Lower leg skin (tissue), 3 donors: ENCODE measurements at regions not wholly inside any gene's neighbourhood (a gene's known extent, or its start where the extent isn't known, plus 50 kb on each side); places are given as distances from the start of the nearest gene placed in this dataset.

Experiments
- POLR2A ChIP-seq, 2 donors: fragments of 450-650 bp; IDR thresholded peaks; one replicate each; pipeline ENCODE4 v1.6.1; 2016 to 2017; ENCODE audit warnings: antibody characterized with exemption in 2 of 2, mild to moderate bottlenecking in 1 of 2, moderate library complexity in 1 of 2
- TF ChIP-seq, protein P1 (sequence below), 3 donors: fragments of 450-650 bp; IDR thresholded peaks; one replicate each; pipeline ENCODE4 v1.5.1; 2016; ENCODE audit warnings: antibody characterized with exemption in 3 of 3, mild to moderate bottlenecking in 3 of 3, moderate library complexity in 2 of 3

DNA sequence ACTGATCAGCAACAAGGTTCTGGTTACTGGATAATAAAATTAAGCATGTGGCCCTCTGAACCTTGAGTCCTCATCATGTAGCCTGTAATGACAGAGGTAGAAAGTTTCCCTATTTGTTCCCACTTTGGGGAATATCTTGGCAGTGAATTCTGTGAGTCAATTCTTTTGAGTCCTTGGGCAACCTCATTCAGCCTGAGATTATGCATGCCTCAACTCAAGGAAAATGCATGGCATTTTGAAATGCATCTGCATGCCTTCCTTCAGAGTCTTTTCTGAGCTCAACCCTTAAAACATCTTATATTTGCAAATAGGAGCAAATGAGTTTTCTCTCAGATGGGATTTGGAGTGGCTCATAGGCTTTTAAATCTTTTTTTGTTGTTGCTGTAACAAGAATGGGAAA, 218.1 kb upstream of the CD180 start:
- TF ChIP-seq, protein P1, sequence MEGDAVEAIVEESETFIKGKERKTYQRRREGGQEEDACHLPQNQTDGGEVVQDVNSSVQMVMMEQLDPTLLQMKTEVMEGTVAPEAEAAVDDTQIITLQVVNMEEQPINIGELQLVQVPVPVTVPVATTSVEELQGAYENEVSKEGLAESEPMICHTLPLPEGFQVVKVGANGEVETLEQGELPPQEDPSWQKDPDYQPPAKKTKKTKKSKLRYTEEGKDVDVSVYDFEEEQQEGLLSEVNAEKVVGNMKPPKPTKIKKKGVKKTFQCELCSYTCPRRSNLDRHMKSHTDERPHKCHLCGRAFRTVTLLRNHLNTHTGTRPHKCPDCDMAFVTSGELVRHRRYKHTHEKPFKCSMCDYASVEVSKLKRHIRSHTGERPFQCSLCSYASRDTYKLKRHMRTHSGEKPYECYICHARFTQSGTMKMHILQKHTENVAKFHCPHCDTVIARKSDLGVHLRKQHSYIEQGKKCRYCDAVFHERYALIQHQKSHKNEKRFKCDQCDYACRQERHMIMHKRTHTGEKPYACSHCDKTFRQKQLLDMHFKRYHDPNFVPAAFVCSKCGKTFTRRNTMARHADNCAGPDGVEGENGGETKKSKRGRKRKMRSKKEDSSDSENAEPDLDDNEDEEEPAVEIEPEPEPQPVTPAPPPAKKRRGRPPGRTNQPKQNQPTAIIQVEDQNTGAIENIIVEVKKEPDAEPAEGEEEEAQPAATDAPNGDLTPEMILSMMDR (IDR thresholded peaks at IDR 0.05): no peak
- TF ChIP-seq POLR2A (IDR thresholded peaks at IDR 0.05): no peak
